Neural crest cell (in vitro differentiated cells): ENCODE measurements at regions not wholly inside any gene's neighbourhood (a gene's known extent, or its start where the extent isn't known, plus 50 kb on each side); places are given as distances from the start of the nearest gene placed in this dataset.

Experiments used
- DNase-seq: peaks from one replicate; pipeline ENCODE4 v3.0.0; 2021; ENCODE audit warnings: low read depth, mixed read lengths, low spot score
- H3K27ac Mint-ChIP-seq: one replicate; pipeline ENCODE4 v1.8.0; 2021; ENCODE audit warnings: mild to moderate bottlenecking, mixed read lengths; ENCODE audit not compliant: unreplicated experiment
- H3K27me3 Mint-ChIP-seq: 2 replicates; pipeline ENCODE4 v1.8.0; 2021; ENCODE audit warnings: low read depth, mild to moderate bottlenecking, mixed read lengths
- H3K36me3 Mint-ChIP-seq: 2 replicates; pipeline ENCODE4 v1.8.0; 2021; ENCODE audit warnings: low read depth, mild to moderate bottlenecking, mixed read lengths
- H3K4me1 Mint-ChIP-seq: 2 replicates; pipeline ENCODE4 v1.8.0; 2021; ENCODE audit warnings: mixed read lengths
- H3K4me3 Mint-ChIP-seq: one replicate; pipeline ENCODE4 v1.8.0; 2021; ENCODE audit warnings: mild to moderate bottlenecking, mixed read lengths
- H3K9me3 Mint-ChIP-seq: 2 replicates; pipeline ENCODE4 v1.8.0; 2021; ENCODE audit warnings: mixed read lengths
- CTCF ChIP-seq: fragments of 200-600 bp; sonication (generic); conservative IDR thresholded peaks from 2 replicates; pipeline ENCODE4 v1.5.0; 2021; ENCODE audit warnings: antibody characterized with exemption, mild to moderate bottlenecking

- H3K36me3 Mint-ChIP-seq, result no peaks in the 10 kb centered on the region
- H3K27me3 Mint-ChIP-seq, result peaks cover 68% of the 10 kb centered on the region
- H3K4me3 Mint-ChIP-seq, result no peak overlapping the region
- no peak overlapping the region for H3K27ac Mint-ChIP-seq
- H3K4me1 Mint-ChIP-seq, result peaks cover 5% of the 10 kb centered on the region
- H3K9me3 Mint-ChIP-seq, result no peaks in the 10 kb centered on the region
- no peak for DNase-seq
- TF ChIP-seq CTCF, result no peak
Observed at GRCh38 chr11:69893631-69894030, 74.4 kb upstream of the FGF3 start.

- no peaks in the 10 kb centered on the region for H3K9me3 Mint-ChIP-seq
- H3K27ac Mint-ChIP-seq, result no peak overlapping the region
- peaks cover 62% of the 10 kb centered on the region for H3K27me3 Mint-ChIP-seq
Observed at GRCh38 chr11:69894181-69894611, 75.0 kb upstream of the FGF3 start.

GRCh38 chr11:69894648-69895047 is 75.4 kb upstream of the FGF3 start:
- Mint-ChIP-seq H3K27ac (no peak overlapping the region), H3K4me1 (peaks cover 5% of the 10 kb centered on the region), H3K36me3 (no peaks in the 10 kb centered on the region), H3K27me3 (peaks cover 60% of the 10 kb centered on the region), H3K4me3 (no peak overlapping the region), H3K9me3 (no peaks in the 10 kb centered on the region)
- no peak for TF ChIP-seq CTCF
- DNase-seq, result no peak

More at GRCh38 chr11:69894181-69894611, 75.0 kb upstream of the FGF3 start:
- H3K36me3 Mint-ChIP-seq, result no peaks in the 10 kb centered on the region
- no peak for TF ChIP-seq CTCF
- H3K4me3 Mint-ChIP-seq, result no peak overlapping the region
- H3K4me1 Mint-ChIP-seq, result peaks cover 5% of the 10 kb centered on the region
- no peak for DNase-seq

GRCh38 chr11:69896250-69896649 is 77.0 kb upstream of the FGF3 start:
- Mint-ChIP-seq H3K4me3 (no peak overlapping the region), H3K4me1 (no peaks in the 10 kb centered on the region), H3K9me3 (no peaks in the 10 kb centered on the region), H3K27ac (no peak overlapping the region), H3K36me3 (no peaks in the 10 kb centered on the region), H3K27me3 (peaks cover 44% of the 10 kb centered on the region)
- no peak for DNase-seq
- TF ChIP-seq CTCF, result no peak

GRCh38 chr11:69898123-69898522 is 78.9 kb upstream of the FGF3 start:
- H3K4me1 Mint-ChIP-seq, result no peaks in the 10 kb centered on the region

More at GRCh38 chr11:69898123-69898522, 78.9 kb upstream of the FGF3 start:
- Mint-ChIP-seq H3K27ac (no peak overlapping the region), H3K36me3 (no peaks in the 10 kb centered on the region), H3K4me3 (no peak overlapping the region), H3K9me3 (no peaks in the 10 kb centered on the region), H3K27me3 (peaks cover 29% of the 10 kb centered on the region)
- no peak for TF ChIP-seq CTCF
- no peak for DNase-seq
